Endodermal cell (in vitro differentiated cells): ENCODE measurements at regions not wholly inside any gene's neighbourhood (a gene's known extent, or its start where the extent isn't known, plus 50 kb on each side); places are given as distances from the start of the nearest gene placed in this dataset.

Experiments
- DNase-seq: peaks from one replicate; pipeline ENCODE4 v3.0.0-alpha.2; 2017
- H3K27ac ChIP-seq: 2 replicates; pipeline ENCODE4 v1.5.1; 2013; ENCODE audit warnings: mild to moderate bottlenecking, low read depth, low read length, moderate library complexity
- H3K27me3 ChIP-seq: 2 replicates; pipeline ENCODE4 v1.6.1; 2013; ENCODE audit warnings: mild to moderate bottlenecking, low read length, moderate library complexity; ENCODE audit not compliant: insufficient read depth, control insufficient read depth, poor library complexity, severe bottlenecking
- H3K36me3 ChIP-seq: 2 replicates; pipeline ENCODE4 v1.7.0; 2013; ENCODE audit warnings: mild to moderate bottlenecking, low read length, moderate library complexity; ENCODE audit not compliant: control insufficient read depth, insufficient read depth
- H3K4me1 ChIP-seq: one replicate; pipeline ENCODE4 v1.7.0; 2013; ENCODE audit warnings: low read length; ENCODE audit not compliant: control insufficient read depth, insufficient read depth
- H3K4me3 ChIP-seq: 2 replicates; pipeline ENCODE4 v1.5.1; 2013; ENCODE audit warnings: mild to moderate bottlenecking, low read length, moderate library complexity
- H3K9ac ChIP-seq: 2 replicates; pipeline ENCODE4 v1.6.1; 2013; ENCODE audit warnings: mild to moderate bottlenecking, low read length, moderate library complexity; ENCODE audit not compliant: poor library complexity, severe bottlenecking; ENCODE audit errors: extremely low read depth
- H3K9me3 ChIP-seq: 2 replicates; pipeline ENCODE4 v1.6.1; 2013; ENCODE audit warnings: mild to moderate bottlenecking, low read length, moderate library complexity; ENCODE audit not compliant: control insufficient read depth
- H3K27ac Mint-ChIP-seq: 2 replicates; pipeline ENCODE4 v1.8.0; 2020; ENCODE audit warnings: mixed read lengths
- H3K27me3 Mint-ChIP-seq: 2 replicates; pipeline ENCODE4 v1.8.0; 2021; ENCODE audit warnings: mild to moderate bottlenecking, mixed read lengths; ENCODE audit not compliant: insufficient read depth
- H3K36me3 Mint-ChIP-seq: 2 replicates; pipeline ENCODE4 v1.8.0; 2020; ENCODE audit warnings: low read depth, mixed read lengths
- H3K4me1 Mint-ChIP-seq: 2 replicates; pipeline ENCODE4 v1.8.0; 2020; ENCODE audit warnings: mixed read lengths
- H3K4me3 Mint-ChIP-seq: 2 replicates; pipeline ENCODE4 v1.8.0; 2020; ENCODE audit warnings: mild to moderate bottlenecking, moderate library complexity, mixed read lengths
- H3K9me3 Mint-ChIP-seq: 2 replicates; pipeline ENCODE4 v1.8.0; 2020; ENCODE audit warnings: mild to moderate bottlenecking, mixed read lengths
- CTCF ChIP-seq: fragments of 200-600 bp; sonication (generic); conservative IDR thresholded peaks from 2 replicates; pipeline ENCODE4 v1.5.0; 2021; ENCODE audit warnings: antibody characterized with exemption, mild to moderate bottlenecking
- WGBS, 2 experiments: methylation state at CpG; one replicate each; pipeline versions ENCODE4 v1.1.5 to v1.1.7; 2013; ENCODE audit warnings: missing lambda C conversion rate in 2 of 2, mixed read lengths in 1 of 2; ENCODE audit not compliant: insufficient coverage in 1 of 2, insufficient read length in 1 of 2; 5-methylcytosine and 5-hydroxymethylcytosine counted together

- Mint-ChIP-seq H3K36me3 (no peaks in the 10 kb centered on the region), H3K27me3 (no peaks in the 10 kb centered on the region), H3K9me3 (no peaks in the 10 kb centered on the region), H3K4me1 (no peaks in the 10 kb centered on the region), H3K4me3 (no peak overlapping the region), H3K27ac (no peak overlapping the region)
- Histone ChIP-seq H3K27me3 (no peaks in the 10 kb centered on the region), H3K9me3 (peaks cover 4% of the 10 kb centered on the region), H3K9ac (no peak overlapping the region), H3K27ac (no peak overlapping the region), H3K36me3 (no peaks in the 10 kb centered on the region), H3K4me1 (no peaks in the 10 kb centered on the region), H3K4me3 (no peak overlapping the region)
- WGBS, 2 experiments, result 93 to 96% methylated on average over 3 to 4 of the region's 4 CpGs
- no peak for DNase-seq
- TF ChIP-seq CTCF, result no peak
These were observed 93.6 kb upstream of the COL8A1 start for GRCh38 chr3:99544786-99545281.

GRCh38 chr3:99543796-99544195, 94.6 kb upstream of the COL8A1 start:
- DNase-seq, result no peak
- no peak for TF ChIP-seq CTCF
- no peaks in the 10 kb centered on the region for H3K36me3 ChIP-seq
- H3K4me3 ChIP-seq, result no peak overlapping the region
- no peak overlapping the region for H3K9ac ChIP-seq
- Mint-ChIP-seq H3K9me3 (no peaks in the 10 kb centered on the region), H3K36me3 (no peaks in the 10 kb centered on the region), H3K27ac (no peak overlapping the region), H3K4me1 (no peaks in the 10 kb centered on the region), H3K4me3 (no peak overlapping the region), H3K27me3 (no peaks in the 10 kb centered on the region)
- H3K27me3 ChIP-seq, result no peaks in the 10 kb centered on the region
- H3K4me1 ChIP-seq, result no peaks in the 10 kb centered on the region
- H3K27ac ChIP-seq, result no peak overlapping the region
- WGBS, 2 experiments, result 0% methylated on average over 1 of the region's 1 CpG
- peaks cover 7% of the 10 kb centered on the region for H3K9me3 ChIP-seq

GRCh38 chr3:99542767-99543518, 95.5 kb upstream of the COL8A1 start:
- no peak for DNase-seq
- H3K27me3 ChIP-seq, result no peaks in the 10 kb centered on the region
- peaks cover 7% of the 10 kb centered on the region for H3K9me3 ChIP-seq
- H3K9me3 Mint-ChIP-seq, result no peaks in the 10 kb centered on the region
- TF ChIP-seq CTCF, result no peak
- no peaks in the 10 kb centered on the region for H3K36me3 ChIP-seq
- no peaks in the 10 kb centered on the region for H3K36me3 Mint-ChIP-seq
- no peak overlapping the region for H3K9ac ChIP-seq
- no peaks in the 10 kb centered on the region for H3K4me1 ChIP-seq
- H3K4me3 ChIP-seq, result no peak overlapping the region
- no peaks in the 10 kb centered on the region for H3K4me1 Mint-ChIP-seq
- no peak overlapping the region for H3K4me3 Mint-ChIP-seq
- no peaks in the 10 kb centered on the region for H3K27me3 Mint-ChIP-seq
- no peak overlapping the region for H3K27ac ChIP-seq
- WGBS, 2 experiments, result 83 to 87% methylated on average over 2 to 4 of the region's 4 CpGs
- no peak overlapping the region for H3K27ac Mint-ChIP-seq
